HepG2 (cell line): ENCODE measurements at regions not wholly inside any gene's neighbourhood (a gene's known extent, or its start where the extent isn't known, plus 50 kb on each side); places are given as distances from the start of the nearest gene placed in this dataset.

Source experiments
- CCAR2 ChIP-seq: fragments of 200-400 bp; formaldehyde crosslinking; optimal IDR thresholded peaks from 2 replicates; pipeline ENCODE3; 2018; ENCODE audit warnings: low read depth, mild to moderate bottlenecking, low read length, moderate library complexity
- NFATC3 ChIP-seq: sonication (generic); formaldehyde crosslinking; IDR thresholded peaks from 2 replicates; pipeline ENCODE4 v1.5.1; 2020; ENCODE audit warnings: mild to moderate bottlenecking, missing genetic modification reagents
- PHF20 ChIP-seq: sonication (generic); formaldehyde crosslinking; IDR thresholded peaks from 2 replicates; pipeline ENCODE4 v1.5.0; 2020; ENCODE audit warnings: mild to moderate bottlenecking, missing genetic modification reagents
- RARA ChIP-seq: IDR thresholded peaks from 2 replicates; pipeline ENCODE4 v1.6.1; 2016; ENCODE audit warnings: missing genetic modification reagents, missing compliant biosample characterization
- RFXANK ChIP-seq: IDR thresholded peaks from 2 replicates; pipeline ENCODE4 v1.6.1; 2016
- SAP130 ChIP-seq: IDR thresholded peaks from 2 replicates; pipeline ENCODE4 v1.6.1; 2016; ENCODE audit warnings: low read depth
- SOX5 ChIP-seq: IDR thresholded peaks from 2 replicates; pipeline ENCODE4 v1.6.1; 2016; ENCODE audit warnings: borderline replicate concordance
- ZNF12 ChIP-seq: sonication (generic); formaldehyde crosslinking; IDR thresholded peaks from 2 replicates; pipeline ENCODE4 v1.5.0; 2020; ENCODE audit warnings: missing genetic modification reagents
- ZNF33A ChIP-seq: sonication (generic); formaldehyde crosslinking; IDR thresholded peaks from 2 replicates; pipeline ENCODE4 v1.5.1; 2020; ENCODE audit warnings: missing genetic modification reagents, mild to moderate bottlenecking, moderate library complexity, borderline replicate concordance
- ZNF570 ChIP-seq: sonication (generic); formaldehyde crosslinking; IDR thresholded peaks from 2 replicates; pipeline ENCODE4 v1.4.0; 2020; ENCODE audit warnings: mild to moderate bottlenecking, missing genetic modification reagents, borderline replicate concordance
- ZNF572 ChIP-seq: sonication (generic); formaldehyde crosslinking; IDR thresholded peaks from 2 replicates; pipeline ENCODE4 v1.5.1; 2020; ENCODE audit warnings: mild to moderate bottlenecking, missing genetic modification reagents
- ZNF614 ChIP-seq: IDR thresholded peaks from 2 replicates; pipeline ENCODE4 v1.6.1; 2018; ENCODE audit warnings: missing biosample characterization, missing genetic modification reagents, inconsistent platforms, borderline replicate concordance
- ZNF644 ChIP-seq: IDR thresholded peaks from 2 replicates; pipeline ENCODE4 v1.6.1; 2016; ENCODE audit warnings: low read depth
- ZNF674 ChIP-seq: sonication (generic); formaldehyde crosslinking; IDR thresholded peaks from 2 replicates; pipeline ENCODE4 v1.5.0; 2020; ENCODE audit warnings: low read depth, mild to moderate bottlenecking, missing genetic modification reagents
- TF ChIP-seq, protein P1 (sequence below): IDR thresholded peaks from 2 replicates; pipeline ENCODE4 v1.6.1; 2016; ENCODE audit warnings: missing genetic modification reagents, missing compliant biosample characterization
- TF ChIP-seq, protein P2 (sequence below): IDR thresholded peaks from 2 replicates; pipeline ENCODE4 v1.6.1; 2018; ENCODE audit warnings: missing genetic modification reagents, mild to moderate bottlenecking, missing compliant biosample characterization
- TF ChIP-seq, protein P3 (sequence below): sonication (generic); formaldehyde crosslinking; IDR thresholded peaks from 2 replicates; pipeline ENCODE4 v1.9.0; 2021; ENCODE audit warnings: missing genetic modification reagents, borderline replicate concordance
- TF ChIP-seq, protein P4 (sequence below): sonication (generic); formaldehyde crosslinking; IDR thresholded peaks from 2 replicates; pipeline ENCODE4 v1.4.0; 2020; ENCODE audit warnings: missing genetic modification reagents

DNA sequence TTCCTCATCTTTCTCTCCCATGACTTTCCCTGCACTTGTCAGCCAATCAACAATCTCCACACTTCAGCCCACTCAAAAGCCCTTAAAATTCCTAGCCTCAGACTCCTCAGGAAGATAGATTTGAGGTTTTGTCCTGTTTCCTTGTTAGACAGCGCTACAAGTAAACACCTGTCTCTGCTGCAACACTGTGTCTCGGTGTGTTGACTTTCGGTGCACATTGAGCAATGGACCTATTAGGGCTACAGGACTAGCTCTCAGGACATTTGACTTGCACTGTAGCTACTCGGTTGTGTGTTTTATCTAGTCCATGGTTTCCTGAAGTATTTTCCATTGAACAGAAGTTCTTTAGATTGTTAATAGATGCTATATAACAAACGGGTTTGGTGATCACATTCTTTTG is 140.9 kb upstream of the XPO1 start (continued):
- no peak for TF ChIP-seq RFXANK
- peak; percentile 86; the same call in 1 of the 2 replicates for TF ChIP-seq ZNF12
- no peak for TF ChIP-seq ZNF614 (CRISPR knock-in tag)
- TF ChIP-seq, protein P1, sequence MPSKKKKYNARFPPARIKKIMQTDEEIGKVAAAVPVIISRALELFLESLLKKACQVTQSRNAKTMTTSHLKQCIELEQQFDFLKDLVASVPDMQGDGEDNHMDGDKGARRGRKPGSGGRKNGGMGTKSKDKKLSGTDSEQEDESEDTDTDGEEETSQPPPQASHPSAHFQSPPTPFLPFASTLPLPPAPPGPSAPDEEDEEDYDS (CRISPR knock-in tag): no peak
- no peak for TF ChIP-seq ZNF570 (CRISPR knock-in tag)
- TF ChIP-seq SAP130: no peak; the same call in 1 of the 2 replicates
- TF ChIP-seq, protein P2, sequence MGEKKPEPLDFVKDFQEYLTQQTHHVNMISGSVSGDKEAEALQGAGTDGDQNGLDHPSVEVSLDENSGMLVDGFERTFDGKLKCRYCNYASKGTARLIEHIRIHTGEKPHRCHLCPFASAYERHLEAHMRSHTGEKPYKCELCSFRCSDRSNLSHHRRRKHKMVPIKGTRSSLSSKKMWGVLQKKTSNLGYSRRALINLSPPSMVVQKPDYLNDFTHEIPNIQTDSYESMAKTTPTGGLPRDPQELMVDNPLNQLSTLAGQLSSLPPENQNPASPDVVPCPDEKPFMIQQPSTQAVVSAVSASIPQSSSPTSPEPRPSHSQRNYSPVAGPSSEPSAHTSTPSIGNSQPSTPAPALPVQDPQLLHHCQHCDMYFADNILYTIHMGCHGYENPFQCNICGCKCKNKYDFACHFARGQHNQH (CRISPR knock-in tag): peak; percentile 31; the same call in 1 of the 2 replicates
- TF ChIP-seq ZNF674 (CRISPR knock-in tag): no peak
- TF ChIP-seq SOX5 (CRISPR knock-in tag): 0 out of 2 replicates have a peak, but pooled peaks have one; percentile 22
- peak; percentile 62; the same call in 1 of the 2 replicates for TF ChIP-seq ZNF644 (CRISPR knock-in tag)
- no peak for TF ChIP-seq ZNF33A (CRISPR knock-in tag)
- no peak for TF ChIP-seq NFATC3 (CRISPR knock-in tag)
- TF ChIP-seq ZNF572: no peak
- no peak for TF ChIP-seq CCAR2
- TF ChIP-seq, protein P3, sequence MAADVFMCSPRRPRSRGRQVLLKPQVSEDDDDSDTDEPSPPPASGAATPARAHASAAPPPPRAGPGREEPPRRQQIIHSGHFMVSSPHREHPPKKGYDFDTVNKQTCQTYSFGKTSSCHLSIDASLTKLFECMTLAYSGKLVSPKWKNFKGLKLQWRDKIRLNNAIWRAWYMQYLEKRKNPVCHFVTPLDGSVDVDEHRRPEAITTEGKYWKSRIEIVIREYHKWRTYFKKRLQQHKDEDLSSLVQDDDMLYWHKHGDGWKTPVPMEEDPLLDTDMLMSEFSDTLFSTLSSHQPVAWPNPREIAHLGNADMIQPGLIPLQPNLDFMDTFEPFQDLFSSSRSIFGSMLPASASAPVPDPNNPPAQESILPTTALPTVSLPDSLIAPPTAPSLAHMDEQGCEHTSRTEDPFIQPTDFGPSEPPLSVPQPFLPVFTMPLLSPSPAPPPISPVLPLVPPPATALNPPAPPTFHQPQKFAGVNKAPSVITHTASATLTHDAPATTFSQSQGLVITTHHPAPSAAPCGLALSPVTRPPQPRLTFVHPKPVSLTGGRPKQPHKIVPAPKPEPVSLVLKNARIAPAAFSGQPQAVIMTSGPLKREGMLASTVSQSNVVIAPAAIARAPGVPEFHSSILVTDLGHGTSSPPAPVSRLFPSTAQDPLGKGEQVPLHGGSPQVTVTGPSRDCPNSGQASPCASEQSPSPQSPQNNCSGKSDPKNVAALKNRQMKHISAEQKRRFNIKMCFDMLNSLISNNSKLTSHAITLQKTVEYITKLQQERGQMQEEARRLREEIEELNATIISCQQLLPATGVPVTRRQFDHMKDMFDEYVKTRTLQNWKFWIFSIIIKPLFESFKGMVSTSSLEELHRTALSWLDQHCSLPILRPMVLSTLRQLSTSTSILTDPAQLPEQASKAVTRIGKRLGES: no peak
- TF ChIP-seq, protein P4, sequence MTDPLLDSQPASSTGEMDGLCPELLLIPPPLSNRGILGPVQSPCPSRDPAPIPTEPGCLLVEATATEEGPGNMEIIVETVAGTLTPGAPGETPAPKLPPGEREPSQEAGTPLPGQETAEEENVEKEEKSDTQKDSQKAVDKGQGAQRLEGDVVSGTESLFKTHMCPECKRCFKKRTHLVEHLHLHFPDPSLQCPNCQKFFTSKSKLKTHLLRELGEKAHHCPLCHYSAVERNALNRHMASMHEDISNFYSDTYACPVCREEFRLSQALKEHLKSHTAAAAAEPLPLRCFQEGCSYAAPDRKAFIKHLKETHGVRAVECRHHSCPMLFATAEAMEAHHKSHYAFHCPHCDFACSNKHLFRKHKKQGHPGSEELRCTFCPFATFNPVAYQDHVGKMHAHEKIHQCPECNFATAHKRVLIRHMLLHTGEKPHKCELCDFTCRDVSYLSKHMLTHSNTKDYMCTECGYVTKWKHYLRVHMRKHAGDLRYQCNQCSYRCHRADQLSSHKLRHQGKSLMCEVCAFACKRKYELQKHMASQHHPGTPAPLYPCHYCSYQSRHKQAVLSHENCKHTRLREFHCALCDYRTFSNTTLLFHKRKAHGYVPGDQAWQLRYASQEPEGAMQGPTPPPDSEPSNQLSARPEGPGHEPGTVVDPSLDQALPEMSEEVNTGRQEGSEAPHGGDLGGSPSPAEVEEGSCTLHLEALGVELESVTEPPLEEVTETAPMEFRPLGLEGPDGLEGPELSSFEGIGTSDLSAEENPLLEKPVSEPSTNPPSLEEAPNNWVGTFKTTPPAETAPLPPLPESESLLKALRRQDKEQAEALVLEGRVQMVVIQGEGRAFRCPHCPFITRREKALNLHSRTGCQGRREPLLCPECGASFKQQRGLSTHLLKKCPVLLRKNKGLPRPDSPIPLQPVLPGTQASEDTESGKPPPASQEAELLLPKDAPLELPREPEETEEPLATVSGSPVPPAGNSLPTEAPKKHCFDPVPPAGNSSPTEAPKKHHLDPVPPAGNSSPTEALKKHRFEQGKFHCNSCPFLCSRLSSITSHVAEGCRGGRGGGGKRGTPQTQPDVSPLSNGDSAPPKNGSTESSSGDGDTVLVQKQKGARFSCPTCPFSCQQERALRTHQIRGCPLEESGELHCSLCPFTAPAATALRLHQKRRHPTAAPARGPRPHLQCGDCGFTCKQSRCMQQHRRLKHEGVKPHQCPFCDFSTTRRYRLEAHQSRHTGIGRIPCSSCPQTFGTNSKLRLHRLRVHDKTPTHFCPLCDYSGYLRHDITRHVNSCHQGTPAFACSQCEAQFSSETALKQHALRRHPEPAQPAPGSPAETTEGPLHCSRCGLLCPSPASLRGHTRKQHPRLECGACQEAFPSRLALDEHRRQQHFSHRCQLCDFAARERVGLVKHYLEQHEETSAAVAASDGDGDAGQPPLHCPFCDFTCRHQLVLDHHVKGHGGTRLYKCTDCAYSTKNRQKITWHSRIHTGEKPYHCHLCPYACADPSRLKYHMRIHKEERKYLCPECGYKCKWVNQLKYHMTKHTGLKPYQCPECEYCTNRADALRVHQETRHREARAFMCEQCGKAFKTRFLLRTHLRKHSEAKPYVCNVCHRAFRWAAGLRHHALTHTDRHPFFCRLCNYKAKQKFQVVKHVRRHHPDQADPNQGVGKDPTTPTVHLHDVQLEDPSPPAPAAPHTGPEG (CRISPR knock-in tag): no peak
- TF ChIP-seq PHF20 (CRISPR knock-in tag): no peak
- TF ChIP-seq RARA (CRISPR knock-in tag): no peak
